GM03348 (cell line): ENCODE measurements at regions not wholly inside any gene's neighbourhood (a gene's known extent, or its start where the extent isn't known, plus 50 kb on each side); places are given as distances from the start of the nearest gene placed in this dataset.

Experiments
- DNase-seq: peaks from one replicate; pipeline ENCODE4 v3.0.0; 2012; ENCODE audit warnings: low spot score

GRCh38 chr4:112847781-112848180 is 201.7 kb upstream of the ANK2 start:
- no peak for DNase-seq

- DNase-seq: no peak
These were observed 200.5 kb upstream of the ANK2 start for GRCh38 chr4:112848911-112849310.

GRCh38 chr4:112852601-112853000 is 196.9 kb upstream of the ANK2 start:
- peak; percentile 26 for DNase-seq

- DNase-seq: peak; percentile 31
These were observed 195.7 kb upstream of the ANK2 start for GRCh38 chr4:112853662-112854256.

- DNase-seq: no peak
These were observed 195.0 kb upstream of the ANK2 start for GRCh38 chr4:112854420-112854819.

- no peak for DNase-seq
These were observed 194.4 kb upstream of the ANK2 start for GRCh38 chr4:112855058-112855457.

GRCh38 chr4:112857461-112857860 is 192.0 kb upstream of the ANK2 start:
- DNase-seq: peak; percentile 87

GRCh38 chr4:112858751-112859150 is 190.7 kb upstream of the ANK2 start:
- DNase-seq: no peak

GRCh38 chr4:112859456-112860184 is 189.8 kb upstream of the ANK2 start:
- DNase-seq: no peak

GRCh38 chr4:112860830-112861690 is 188.4 kb upstream of the ANK2 start:
- no peak for DNase-seq

GRCh38 chr4:112861691-112862674 is 187.5 kb upstream of the ANK2 start:
- no peak for DNase-seq

- DNase-seq: peak; percentile 41
These were observed 184.0 kb upstream of the ANK2 start for GRCh38 chr4:112865443-112865842.

- DNase-seq: no peak
These were observed 173.1 kb upstream of the ANK2 start for GRCh38 chr4:112876316-112876715.

GRCh38 chr4:112881842-112882241 is 167.6 kb upstream of the ANK2 start:
- DNase-seq: no peak

GRCh38 chr4:112882286-112882685 is 167.2 kb upstream of the ANK2 start:
- no peak for DNase-seq

- DNase-seq: no peak
These were observed 165.0 kb upstream of the ANK2 start for GRCh38 chr4:112884406-112884805.

- DNase-seq: no peak
These were observed 163.6 kb upstream of the ANK2 start for GRCh38 chr4:112885897-112886296.

- DNase-seq: no peak
These were observed 160.8 kb upstream of the ANK2 start for GRCh38 chr4:112888622-112889021.

GRCh38 chr4:112889199-112889598 is 160.3 kb upstream of the ANK2 start:
- no peak for DNase-seq

GRCh38 chr4:112889619-112890527 is 159.6 kb upstream of the ANK2 start:
- DNase-seq: peak; percentile 64

- no peak for DNase-seq
These were observed 155.0 kb upstream of the ANK2 start for GRCh38 chr4:112894480-112894879.
